ACC112 (cell line): ENCODE measurements at regions not wholly inside any gene's neighbourhood (a gene's known extent, or its start where the extent isn't known, plus 50 kb on each side); places are given as distances from the start of the nearest gene placed in this dataset.
"Not testable (repeated sequence)": the region's sequence is repeated elsewhere in the genome, so short reads cannot be mapped to it uniquely, and the experiment has no call there.

Source experiments
- H2AFZ ChIP-seq: fragments of 200-600 bp; sonication (generic); one replicate; pipeline ENCODE4 v1.6.0; 2017; ENCODE audit warnings: antibody characterized with exemption, low read length; ENCODE audit not compliant: unreplicated experiment
- H3K27ac ChIP-seq: fragments of 200-600 bp; sonication (generic); 2 replicates; pipeline ENCODE4 v1.5.1; 2014; ENCODE audit warnings: low read depth, mild to moderate bottlenecking, antibody characterized with exemption, low read length, moderate library complexity
- H3K27me3 ChIP-seq: fragments of 200-600 bp; sonication (generic); 2 replicates; pipeline ENCODE4 v1.6.1; 2014; ENCODE audit warnings: mild to moderate bottlenecking, antibody characterized with exemption, low read length, moderate library complexity, mixed read lengths; ENCODE audit not compliant: insufficient read depth
- H3K36me3 ChIP-seq: fragments of 200-600 bp; sonication (generic); 2 replicates; pipeline ENCODE4 v1.6.1; 2016; ENCODE audit warnings: mild to moderate bottlenecking, antibody characterized with exemption, low read length, moderate library complexity, mixed read lengths; ENCODE audit not compliant: insufficient read depth
- H3K4me1 ChIP-seq: fragments of 200-600 bp; sonication (generic); one replicate; pipeline ENCODE4 v1.6.1; 2016; ENCODE audit warnings: low read length, mixed read lengths; ENCODE audit not compliant: insufficient read depth, unreplicated experiment, control insufficient read depth
- H3K4me3 ChIP-seq: fragments of 200-600 bp; sonication (generic); 2 replicates; pipeline ENCODE4 v1.5.1; 2014; ENCODE audit warnings: mild to moderate bottlenecking, low read depth, low read length
- H3K79me2 ChIP-seq: fragments of 200-600 bp; sonication (generic); one replicate; pipeline ENCODE4 v1.6.0; 2016; ENCODE audit warnings: low read length; ENCODE audit not compliant: control insufficient read depth, unreplicated experiment, insufficient read depth

DNA sequence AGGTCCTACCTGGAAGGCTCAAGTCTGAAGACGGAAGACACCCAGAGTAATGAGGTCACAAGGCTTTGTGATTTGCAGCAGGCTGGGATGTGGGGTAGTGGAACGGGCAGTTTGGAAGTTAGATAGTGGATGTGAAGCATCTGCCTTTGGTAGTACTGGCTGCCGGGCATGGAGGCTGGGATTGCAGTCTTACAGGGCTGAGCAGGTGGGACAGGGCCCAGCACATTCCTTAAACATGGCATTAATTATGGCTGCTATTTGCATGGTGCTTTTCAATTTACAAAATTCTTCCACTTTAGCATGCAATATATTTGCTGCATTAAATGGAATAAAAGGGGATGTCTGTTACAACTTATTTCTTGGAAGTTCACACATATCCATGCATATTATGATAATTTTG is 161.2 kb downstream of the UTP18 start:
- no peaks in the 10 kb centered on the region for H3K27me3 ChIP-seq
- H3K4me3 ChIP-seq = no peak overlapping the region
- no peaks in the 10 kb centered on the region for H3K4me1 ChIP-seq
- H2AFZ ChIP-seq = no peak overlapping the region
- H3K79me2 ChIP-seq = no peaks in the 10 kb centered on the region
- H3K36me3 ChIP-seq = no peaks in the 10 kb centered on the region
- no peak overlapping the region for H3K27ac ChIP-seq

DNA sequence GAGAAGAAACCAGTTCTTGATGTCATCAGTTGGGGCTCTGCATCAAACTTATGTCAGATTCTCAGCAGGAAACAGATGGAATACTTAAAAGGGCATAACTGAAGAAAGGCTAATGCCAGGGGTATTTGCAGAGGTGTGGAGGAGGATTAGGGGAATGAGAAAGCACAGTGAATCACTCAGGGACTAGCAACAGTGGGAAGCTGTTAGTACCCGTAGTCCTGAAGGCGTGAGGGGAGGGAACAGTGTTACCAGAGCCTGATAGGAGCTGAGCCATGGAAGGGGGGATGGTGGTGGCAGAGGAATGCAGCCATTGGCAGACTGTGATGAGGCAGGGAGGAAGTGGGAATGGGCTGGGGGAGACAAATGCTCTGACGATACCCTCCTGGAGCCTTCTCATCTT is 162.3 kb downstream of the UTP18 start:
- Histone ChIP-seq H3K27me3 (no peaks in the 10 kb centered on the region), H3K36me3 (no peaks in the 10 kb centered on the region), H3K79me2 (no peaks in the 10 kb centered on the region), H3K27ac (no peak overlapping the region), H3K4me1 (no peaks in the 10 kb centered on the region), H3K4me3 (no peak overlapping the region), H2AFZ (no peak overlapping the region)

GRCh38 chr17:51423421-51424160 is 163.2 kb downstream of the UTP18 start:
- no peaks in the 10 kb centered on the region for H3K36me3 ChIP-seq
- no peak overlapping the region for H2AFZ ChIP-seq
- no peaks in the 10 kb centered on the region for H3K79me2 ChIP-seq

GRCh38 chr17:51425773-51426172 is 165.4 kb downstream of the UTP18 start:
- no peaks in the 10 kb centered on the region for H3K27me3 ChIP-seq
- H2AFZ ChIP-seq = no peak overlapping the region
- H3K4me1 ChIP-seq = no peaks in the 10 kb centered on the region
- H3K36me3 ChIP-seq = no peaks in the 10 kb centered on the region
- no peak overlapping the region for H3K27ac ChIP-seq
- no peak overlapping the region for H3K4me3 ChIP-seq
- no peaks in the 10 kb centered on the region for H3K79me2 ChIP-seq

More at GRCh38 chr17:51423421-51424160, 163.2 kb downstream of the UTP18 start:
- no peaks in the 10 kb centered on the region for H3K4me1 ChIP-seq
- H3K27me3 ChIP-seq = no peaks in the 10 kb centered on the region
- H3K27ac ChIP-seq = no peak overlapping the region
- H3K4me3 ChIP-seq = no peak overlapping the region

GRCh38 chr17:51427323-51427811 is 167.0 kb downstream of the UTP18 start:
- no peaks in the 10 kb centered on the region for H3K4me1 ChIP-seq
- H3K79me2 ChIP-seq = no peaks in the 10 kb centered on the region
- no peaks in the 10 kb centered on the region for H3K27me3 ChIP-seq
- H3K36me3 ChIP-seq = no peaks in the 10 kb centered on the region
- no peak overlapping the region for H3K27ac ChIP-seq
- no peak overlapping the region for H3K4me3 ChIP-seq
- H2AFZ ChIP-seq = no peak overlapping the region

- Histone ChIP-seq H3K36me3 (no peaks in the 10 kb centered on the region), H3K4me1 (no peaks in the 10 kb centered on the region), H3K27me3 (no peaks in the 10 kb centered on the region), H3K4me3 (no peak overlapping the region), H2AFZ (no peak overlapping the region), H3K79me2 (no peaks in the 10 kb centered on the region), H3K27ac (no peak overlapping the region)
These were observed 167.5 kb downstream of the UTP18 start for GRCh38 chr17:51427856-51428255.

GRCh38 chr17:51428668-51429495 is 168.5 kb downstream of the UTP18 start:
- H3K27me3 ChIP-seq = no peaks in the 10 kb centered on the region
- H3K4me3 ChIP-seq = no peak overlapping the region
- no peaks in the 10 kb centered on the region for H3K79me2 ChIP-seq
- H3K27ac ChIP-seq = no peak overlapping the region
- no peaks in the 10 kb centered on the region for H3K4me1 ChIP-seq
- no peak overlapping the region for H2AFZ ChIP-seq
- no peaks in the 10 kb centered on the region for H3K36me3 ChIP-seq

DNA sequence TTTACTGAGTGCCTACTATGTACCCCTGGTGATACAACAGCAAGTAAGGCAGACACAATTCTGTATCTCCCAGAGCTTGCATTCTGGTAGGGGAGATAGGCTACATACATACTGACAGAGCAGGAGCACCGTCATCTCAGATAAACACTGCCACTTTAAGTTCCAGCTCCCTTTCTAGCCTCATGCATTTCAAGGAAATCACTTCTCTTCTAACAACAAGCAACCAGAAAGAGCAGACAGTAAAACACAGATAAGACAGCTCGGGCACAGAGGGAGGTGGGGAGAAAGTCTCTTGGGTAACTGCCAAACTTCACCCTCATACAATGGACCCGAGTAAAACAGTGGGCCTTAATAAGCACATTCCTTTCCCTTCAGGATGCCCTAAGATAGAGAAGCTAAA is 169.6 kb downstream of the UTP18 start:
- H3K27ac ChIP-seq, H3K79me2 ChIP-seq, H3K36me3 ChIP-seq, H3K27me3 ChIP-seq, H2AFZ ChIP-seq, H3K4me1 ChIP-seq, H3K4me3 ChIP-seq: not testable (repeated sequence)

DNA sequence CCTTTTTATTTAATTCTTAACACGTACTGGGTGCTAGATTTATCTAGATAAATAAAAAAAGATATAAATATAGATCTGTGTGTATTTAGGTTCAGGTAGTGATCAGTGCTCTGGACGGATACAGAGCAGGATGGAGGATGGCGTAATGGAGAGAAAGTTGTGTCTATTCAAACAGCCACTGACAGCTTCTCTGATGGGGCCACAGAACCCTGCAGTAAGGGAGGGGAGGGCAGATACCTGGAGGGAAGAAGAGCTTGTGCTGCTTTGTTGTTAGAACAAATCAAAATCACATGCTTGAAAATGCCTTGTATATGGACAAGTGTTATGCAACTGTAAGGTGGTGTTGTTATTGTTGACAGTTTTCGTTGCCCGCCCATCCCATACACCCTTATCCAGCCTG is 170.2 kb downstream of the UTP18 start:
- Histone ChIP-seq H2AFZ (no peak overlapping the region), H3K4me1 (no peaks in the 10 kb centered on the region), H3K27ac (no peak overlapping the region)

DNA sequence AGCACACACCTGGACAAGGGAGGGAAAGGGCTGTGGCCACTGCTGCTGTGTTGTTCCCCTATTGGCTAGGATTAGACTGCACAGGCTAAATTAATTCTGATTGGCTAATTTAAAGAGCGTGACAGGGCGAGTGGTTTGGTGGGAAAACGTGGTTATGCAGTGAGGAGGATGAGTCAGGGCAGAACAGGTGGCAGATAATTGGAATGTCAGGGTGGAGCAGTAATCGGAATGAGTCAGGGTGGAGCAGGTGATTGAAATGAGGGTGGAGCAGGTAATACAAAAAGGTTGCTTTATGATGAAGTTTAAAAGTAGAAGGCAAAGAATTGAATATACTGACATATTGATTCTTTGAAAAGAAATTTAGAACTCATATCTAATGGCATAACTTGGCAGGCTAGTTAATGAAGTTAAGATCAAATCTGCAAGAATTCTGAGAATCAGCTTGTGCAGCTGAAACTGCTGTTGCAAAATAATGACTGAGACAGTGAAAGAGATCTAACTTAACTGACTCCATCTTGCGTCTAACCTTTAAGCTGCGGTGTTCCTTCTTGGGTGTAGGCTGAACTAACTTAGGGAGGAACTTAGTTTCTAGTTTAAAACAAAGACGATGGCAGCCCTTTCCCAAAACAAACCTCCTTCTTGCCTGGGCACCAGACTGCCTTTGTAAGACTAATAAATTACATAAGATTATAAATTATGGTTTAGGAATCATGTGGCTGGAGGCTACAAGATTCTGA is 174.3 kb downstream of the UTP18 start:
- H3K27me3 ChIP-seq = no peaks in the 10 kb centered on the region
- no peak overlapping the region for H2AFZ ChIP-seq
- no peak overlapping the region for H3K4me3 ChIP-seq
- H3K4me1 ChIP-seq = no peaks in the 10 kb centered on the region
- no peaks in the 10 kb centered on the region for H3K36me3 ChIP-seq
- no peaks in the 10 kb centered on the region for H3K79me2 ChIP-seq
- no peak overlapping the region for H3K27ac ChIP-seq

More for the DNA sequence above, 170.2 kb downstream of the UTP18 start:
- Histone ChIP-seq H3K4me3 (no peak overlapping the region), H3K36me3 (no peaks in the 10 kb centered on the region), H3K27me3 (no peaks in the 10 kb centered on the region), H3K79me2 (no peaks in the 10 kb centered on the region)
